Heart left ventricle (tissue), 16 donors: ENCODE measurements at regions not wholly inside any gene's neighbourhood (a gene's known extent, or its start where the extent isn't known, plus 50 kb on each side); places are given as distances from the start of the nearest gene placed in this dataset.

Experiments
- ATAC-seq, 4 donors: fragments of 200-7000 bp; cut with Tn5 transposase; one replicate each; pipeline ENCODE4 v1.9.1; 2020 to 2022; ENCODE audit warnings: moderate library complexity in 4 of 4, mild to moderate bottlenecking in 3 of 4, moderate number of reproducible peaks in 1 of 4
- DNase-seq, 5 donors: peaks; one replicate each; pipeline ENCODE4 v3.0.0-alpha.2; 2020
- H3K27ac ChIP-seq, 12 donors: fragments of 200-600 bp; sonication (generic) in 4 of 12; one replicate each; pipeline versions ENCODE4 v1.5.0 to v1.8.0; 2016 to 2022; ENCODE audit warnings: mild to moderate bottlenecking in 2 of 12
- H3K27me3 ChIP-seq, 9 donors: fragments of 200-600 bp; sonication (generic) in 2 of 9; one replicate each; pipeline versions ENCODE4 v1.5.1 to v1.8.0; 2016 to 2022; ENCODE audit warnings: mild to moderate bottlenecking in 3 of 9
- H3K36me3 ChIP-seq, 9 donors: fragments of 200-600 bp; sonication (generic) in 2 of 9; one replicate each; pipeline versions ENCODE4 v1.5.0 to v1.8.0; 2018 to 2022; ENCODE audit warnings: mild to moderate bottlenecking in 2 of 9
- H3K4me1 ChIP-seq, 12 donors: fragments of 200-600 bp; sonication (generic) in 4 of 12; one replicate each; pipeline versions ENCODE4 v1.5.0 to v1.8.0; 2016 to 2022; ENCODE audit warnings: mild to moderate bottlenecking in 3 of 12
- H3K4me3 ChIP-seq, 12 donors: fragments of 200-600 bp; sonication (generic) in 4 of 12; one replicate each; pipeline versions ENCODE4 v1.5.0 to v1.8.0; 2017 to 2022; ENCODE audit warnings: mild to moderate bottlenecking in 9 of 12, moderate library complexity in 4 of 12
- H3K9me3 ChIP-seq, 12 donors: fragments of 200-600 bp; sonication (generic) in 4 of 12; one replicate each; pipeline versions ENCODE4 v1.5.0 to v1.8.0; 2016 to 2022; ENCODE audit warnings: mild to moderate bottlenecking in 1 of 12
- CTCF ChIP-seq, 12 donors: fragments of 200-600 bp; sonication (generic) in 4 of 12; IDR thresholded peaks; one replicate each; pipeline versions ENCODE4 v1.5.0 to v1.8.0; 2018 to 2022; ENCODE audit warnings: antibody characterized with exemption in 12 of 12, mild to moderate bottlenecking in 5 of 12
- POLR2A ChIP-seq, 2 donors: fragments of 450-650 bp; IDR thresholded peaks; one replicate each; pipeline ENCODE4 v1.6.1; 2017; ENCODE audit warnings: antibody characterized with exemption in 2 of 2, mild to moderate bottlenecking in 2 of 2, moderate library complexity in 2 of 2
- WGBS, 4 donors: extraction: QIAGEN DNeasy Blood & Tissue Kit in 2 of 4; methylation state at CpG; one replicate each; pipeline versions ENCODE4 v1.1.5 to v1.1.7; 2013 to 2018; 5-methylcytosine and 5-hydroxymethylcytosine counted together
- intact Hi-C, 10 donors: fragments of 100-400 bp; cut with DNase I; formaldehyde crosslinking; loops; one replicate each; pipeline versions ENCODE4 v1.11.1 to v1.14.2; 2022
- donor health status: ischemic (EF 13 %, LVEDD 7.1; RV severe dilation, severe dysfunction).
- donor health status: healthy with polysubstance abuse.
- donor health status: DM: no; HTN: yes; CAD: no.
- donor health status: DM: no; HTN: no; CAD: no.
- donor health status: ischemic (EF 25% LVEDD 6.9; RV normal size, moderate dysfunction).
- donor health status: ischemic (EF 25% LVEDD 5.7; RV mildly dilated, moderate dysfunction).
- donor health status: healthy.
- donor health status: DM: yes; HTN: yes; CAD: no.
- donor health status: ischemic (EF 35%, LVEDD 5.7; RV mildly dilated, moderate dysfunction).
- donor health status: nonischemic (EF 11% LVEDD 7.7; RV severe dilation, severe dysfunction).
- donor health status: DM: yes; HTN: yes; CAD: no.
- donor health status: PGD.
- donor health status: ischemic (EF 29% LVEDD 5.4; RV normal size, mild dysfunction).
- donor health status: nonischemic (EF 23%, LVEDD 6.1; RV moderate dilation, normal function).

GRCh38 chr2:223522796-223523195 lies 79.4 kb downstream of the SCG2 start:
- WGBS, 4 donors: 71 to 87% (median 82%) methylated on average over 2 of the region's 2 CpGs
- Histone ChIP-seq H3K9me3 (no peaks in the 10 kb centered on the region), H3K4me3 (no peak overlapping the region), H3K4me1 (peaks cover 0 to 5% (median 0%) of the 10 kb centered on the region in 12 donors), H3K27ac (no peak overlapping the region), H3K36me3 (no peaks in the 10 kb centered on the region), H3K27me3 (no peaks in the 10 kb centered on the region)
- no peak for DNase-seq
- no peak for TF ChIP-seq POLR2A (IDR thresholded peaks at IDR 0.05)
- TF ChIP-seq CTCF (IDR thresholded peaks at IDR 0.05): no peak
- intact Hi-C loops: loop anchor here in 1 of 10 donors (2.0 kb wide), 1 partner anchor 58 kb away; no protein-coding TSS in a partner anchor
- ATAC-seq: no peak

- WGBS, 4 donors: 80 to 89% (median 84%) methylated on average over 4 of the region's 4 CpGs
- Histone ChIP-seq H3K4me1 (peaks cover 0 to 5% (median 0%) of the 10 kb centered on the region in 12 donors), H3K27me3 (no peaks in the 10 kb centered on the region), H3K36me3 (no peaks in the 10 kb centered on the region), H3K4me3 (no peak overlapping the region), H3K9me3 (no peaks in the 10 kb centered on the region), H3K27ac (no peak overlapping the region)
- TF ChIP-seq CTCF (IDR thresholded peaks at IDR 0.05) (no peak), POLR2A (IDR thresholded peaks at IDR 0.05) (no peak)
- ATAC-seq: peak in 1 of 4 donors; percentile 25
- intact Hi-C loops: loop anchor here in 1 of 10 donors (2.0 kb wide), 1 partner anchor 57 kb away; no protein-coding TSS in a partner anchor
- no peak for DNase-seq
Measured at GRCh38 chr2:223523551-223524001, 78.6 kb downstream of the SCG2 start.

- Histone ChIP-seq H3K27ac (no peak overlapping the region), H3K36me3 (no peaks in the 10 kb centered on the region), H3K27me3 (no peaks in the 10 kb centered on the region), H3K4me3 (no peak overlapping the region), H3K9me3 (no peaks in the 10 kb centered on the region), H3K4me1 (peaks cover 0 to 5% (median 0%) of the 10 kb centered on the region in 12 donors)
- 84 to 94% (median 90%) methylated on average over 1 of the region's 1 CpG for WGBS, 4 donors
- no peak for DNase-seq
- ATAC-seq: no peak
- TF ChIP-seq CTCF (IDR thresholded peaks at IDR 0.05) (no peak), POLR2A (IDR thresholded peaks at IDR 0.05) (no peak)
- intact Hi-C loops: no loop called here
Measured at GRCh38 chr2:223524066-223524465, 78.1 kb downstream of the SCG2 start.

GRCh38 chr2:223526106-223526505 lies 76.1 kb downstream of the SCG2 start:
- no peak for DNase-seq
- peak; percentile 71 to 94 (median 84) for ATAC-seq
- peaks cover 0 to 9% (median 0%) of the 10 kb centered on the region in 12 donors for H3K9me3 ChIP-seq
- no peaks in the 10 kb centered on the region for H3K27me3 ChIP-seq
- no peak for TF ChIP-seq CTCF (IDR thresholded peaks at IDR 0.05)
- no peaks in the 10 kb centered on the region for H3K36me3 ChIP-seq
- no peak overlapping the region for H3K4me3 ChIP-seq
- peaks cover 0 to 5% (median 0%) of the 10 kb centered on the region in 12 donors for H3K4me1 ChIP-seq
- intact Hi-C loops: no loop called here
- H3K27ac ChIP-seq: peak overlapping the region in 1 of 12 donors; percentile 6
